ENCODE measurements at regions not wholly inside any gene's neighbourhood (a gene's known extent, or its start where the extent isn't known, plus 50 kb on each side); places are given as distances from the start of the nearest gene placed in this dataset.

DNA sequence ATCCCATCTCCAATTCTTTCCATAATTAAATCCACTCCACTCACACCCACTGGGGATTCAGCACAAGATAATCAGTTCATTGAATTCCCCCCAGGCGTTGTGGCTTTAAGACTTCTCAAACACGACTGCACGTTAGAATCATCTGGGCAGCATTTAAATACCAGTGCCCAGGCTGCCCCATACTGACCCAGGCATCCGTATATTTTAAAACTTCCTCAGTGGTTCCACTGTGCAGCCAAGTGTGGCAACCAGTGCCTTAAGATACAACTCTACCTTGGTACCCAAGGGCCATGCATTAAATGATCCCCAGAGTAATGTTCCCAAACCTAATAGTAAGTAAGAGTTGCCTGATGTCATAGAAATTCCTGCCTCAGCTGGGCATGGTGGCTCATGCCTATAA, 54.3 kb upstream of the BZW1 start:
- TF ChIP-seq, protein P1, sequence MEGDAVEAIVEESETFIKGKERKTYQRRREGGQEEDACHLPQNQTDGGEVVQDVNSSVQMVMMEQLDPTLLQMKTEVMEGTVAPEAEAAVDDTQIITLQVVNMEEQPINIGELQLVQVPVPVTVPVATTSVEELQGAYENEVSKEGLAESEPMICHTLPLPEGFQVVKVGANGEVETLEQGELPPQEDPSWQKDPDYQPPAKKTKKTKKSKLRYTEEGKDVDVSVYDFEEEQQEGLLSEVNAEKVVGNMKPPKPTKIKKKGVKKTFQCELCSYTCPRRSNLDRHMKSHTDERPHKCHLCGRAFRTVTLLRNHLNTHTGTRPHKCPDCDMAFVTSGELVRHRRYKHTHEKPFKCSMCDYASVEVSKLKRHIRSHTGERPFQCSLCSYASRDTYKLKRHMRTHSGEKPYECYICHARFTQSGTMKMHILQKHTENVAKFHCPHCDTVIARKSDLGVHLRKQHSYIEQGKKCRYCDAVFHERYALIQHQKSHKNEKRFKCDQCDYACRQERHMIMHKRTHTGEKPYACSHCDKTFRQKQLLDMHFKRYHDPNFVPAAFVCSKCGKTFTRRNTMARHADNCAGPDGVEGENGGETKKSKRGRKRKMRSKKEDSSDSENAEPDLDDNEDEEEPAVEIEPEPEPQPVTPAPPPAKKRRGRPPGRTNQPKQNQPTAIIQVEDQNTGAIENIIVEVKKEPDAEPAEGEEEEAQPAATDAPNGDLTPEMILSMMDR (conservative IDR thresholded peaks at IDR 0.05): no peak
- H3K79me2 ChIP-seq (ENCODE audit: insufficient read depth, low read length): no peaks in the 10 kb centered on the region
- H3K14ac ChIP-seq (ENCODE audit: insufficient read depth, low read length): no peak overlapping the region
- no peak overlapping the region for H3K27ac Mint-ChIP-seq
- H2AFZ ChIP-seq (ENCODE audit: low read length): no peak overlapping the region
- H3K9me3 Mint-ChIP-seq: no peaks in the 10 kb centered on the region
- H3K23me2 ChIP-seq (ENCODE audit: insufficient read length, low read depth, low read length, poor library complexity, severe bottlenecking): no peaks in the 10 kb centered on the region
- H3K23ac ChIP-seq (ENCODE audit: insufficient read length, low read depth, low read length): no peak overlapping the region
- H3K4me1 ChIP-seq (ENCODE audit: insufficient read depth, low read length): no peaks in the 10 kb centered on the region
- H3K4me1 Mint-ChIP-seq: peaks cover 12 to 15% of the 10 kb centered on the region in 2 experiments; a peak in 3 of 4 replicates
- H2BK12ac ChIP-seq (ENCODE audit: insufficient read length, low read depth, low read length): no peak overlapping the region
- H3K9me3 ChIP-seq (ENCODE audit: control insufficient read depth, low read depth, low read length): no peaks in the 10 kb centered on the region
- H2BK20ac ChIP-seq (ENCODE audit: low read depth, low read length, poor library complexity, severe bottlenecking): no peak overlapping the region
- no peak overlapping the region for H4K5ac ChIP-seq (ENCODE audit: insufficient read length, low read depth, low read length)
- H3K27me3 ChIP-seq (ENCODE audit: insufficient read depth, low read length): no peaks in the 10 kb centered on the region
- no peak overlapping the region for H3K9ac ChIP-seq (ENCODE audit: extremely low read depth, insufficient read length, low read length)
- no peak overlapping the region for H3K4ac ChIP-seq (ENCODE audit: low read depth, low read length)
- H3K27me3 Mint-ChIP-seq (ENCODE audit: low read depth): peaks cover 2% of the 10 kb centered on the region
- H3K56ac ChIP-seq (ENCODE audit: insufficient read length, low read depth, low read length): no peak overlapping the region
- H2BK120ac ChIP-seq (ENCODE audit: low read depth, low read length, poor library complexity, severe bottlenecking): no peak overlapping the region
- H3T11ph ChIP-seq (ENCODE audit: low read length): no peak overlapping the region
- H3K4me3 Mint-ChIP-seq: no peak overlapping the region
- no peak overlapping the region for H3K4me2 ChIP-seq (ENCODE audit: insufficient read depth, insufficient read length, low read length)
- H4K20me1 ChIP-seq (ENCODE audit: control insufficient read depth, insufficient read depth, insufficient read length): no peaks in the 10 kb centered on the region
- WGBS (ENCODE audit: extremely low coverage, insufficient read length, low lambda C conversion rate): no CpG with 5 or more reads among the region's 4 CpGs
- no peak overlapping the region for H3K27ac ChIP-seq (ENCODE audit: insufficient read length, low read depth, low read length)
- no peak overlapping the region for H4K91ac ChIP-seq (ENCODE audit: insufficient read length, low read depth, low read length)
- no peak overlapping the region for H2BK5ac ChIP-seq (ENCODE audit: insufficient read length, low read length)
- H4K8ac ChIP-seq (replicated peaks; ENCODE audit: insufficient read length, low read depth, low read length): no peak overlapping the region
- H3K36me3 Mint-ChIP-seq (ENCODE audit: insufficient read depth in 1 of 3, low read depth in 3 of 3): no peaks in the 10 kb centered on the region
- no peak overlapping the region for H2BK15ac ChIP-seq (ENCODE audit: low read depth, low read length)
- no peak overlapping the region for H3K18ac ChIP-seq (ENCODE audit: insufficient read length, low read depth, low read length)
- no peaks in the 10 kb centered on the region for H3K79me1 ChIP-seq (ENCODE audit: insufficient read depth, low read depth, low read length, poor library complexity, severe bottlenecking)
- no peak for DNase-seq
- H2AK5ac ChIP-seq (ENCODE audit: insufficient read length, low read length): no peak overlapping the region

Measured in H9 (cell line).